ENCODE measurements at regions not wholly inside any gene's neighbourhood (a gene's known extent, or its start where the extent isn't known, plus 50 kb on each side); places are given as distances from the start of the nearest gene placed in this dataset.

GRCh38 chr1:30359539-30360220, 363.7 kb downstream of the MATN1 start:
- CTCF ChIA-PET = interaction anchor here (5.1 kb wide), 1 partner anchor 21 kb away, joined by 20 read pairs; no protein-coding TSS in a partner anchor
- intact Hi-C loops (cut with micrococcal nuclease) = no loop called here

More at GRCh38 chr1:30359539-30360220, 363.7 kb downstream of the MATN1 start:
- no peaks in the 10 kb centered on the region for H3K79me2 ChIP-seq (ENCODE audit: insufficient read depth, low read length)
- no peaks in the 10 kb centered on the region for H3K9me2 ChIP-seq (ENCODE audit: insufficient read depth)
- no peaks in the 10 kb centered on the region for H3K9me3 ChIP-seq (ENCODE audit: control insufficient read depth in 1 of 2, insufficient read depth in 1 of 2, low read depth in 1 of 2, low read length in 2 of 2)
- H3K9ac ChIP-seq (ENCODE audit: low read length) = no peak overlapping the region
- POLR2A ChIA-PET = interaction anchor here (0.6 kb wide), 1 partner anchor 59 kb away, joined by 3 read pairs; no protein-coding TSS in a partner anchor
- no peak overlapping the region for H3K4me3 ChIP-seq (replicated peaks in 1 of 2; ENCODE audit: low read depth in 1 of 2, low read length in 2 of 2)
- H3K27ac ChIP-seq (ENCODE audit: low read depth, low read length) = no peak overlapping the region
- no peak overlapping the region for H2AFZ ChIP-seq (ENCODE audit: low read depth, low read length, poor library complexity, severe bottlenecking)
- no peak overlapping the region for H3K4me2 ChIP-seq (ENCODE audit: low read length)
- H3K4me1 ChIP-seq (ENCODE audit: control insufficient read depth in 1 of 2, insufficient read depth in 2 of 2, low read length in 2 of 2) = no peaks in the 10 kb centered on the region
- H3K27me3 ChIP-seq (ENCODE audit: insufficient read depth, low read length) = peaks cover 6% of the 10 kb centered on the region; the same call in 1 of the 2 replicates
- RAD21 ChIA-PET (ENCODE audit: low non-redundant PET in 1 of 2, low total read pairs in 2 of 2, uncharacterized antibody in 2 of 2, unreplicated experiment in 2 of 2) = no interaction called here
- no peaks in the 10 kb centered on the region for H3K36me3 ChIP-seq (ENCODE audit: control insufficient read depth in 1 of 2, insufficient read depth in 2 of 2, low read length in 2 of 2)
- no TSS peak for BruUV-seq (replicated peaks)
- no peaks in the 10 kb centered on the region for H4K20me1 ChIP-seq (ENCODE audit: insufficient read depth)
- DNase-seq (ENCODE audit: low read depth, low spot score) = no peak
- TF ChIP-seq SIN3A (IDR thresholded peaks at IDR 0.05; ENCODE audit: low read depth) (no peak), RAD21 (IDR thresholded peaks at IDR 0.05; ENCODE audit: low read depth) (no peak), YY1 (IDR thresholded peaks at IDR 0.05; ENCODE audit: extremely low read depth, insufficient replicate concordance, low read depth, low read length) (no peak), CEBPB (IDR thresholded peaks at IDR 0.05; ENCODE audit: low read depth) (no peak), ELF1 (IDR thresholded peaks at IDR 0.05; ENCODE audit: borderline replicate concordance, low read depth) (no peak), ZBTB33 (IDR thresholded peaks at IDR 0.05; ENCODE audit: extremely low read depth, insufficient replicate concordance, low read length) (no peak), SP1 (IDR thresholded peaks at IDR 0.05; ENCODE audit: low read depth) (no peak), EZH2phosphoT487 (IDR thresholded peaks at IDR 0.05; ENCODE audit: borderline replicate concordance) (no peak), ZFX (IDR thresholded peaks at IDR 0.05) (no peak), POLR2A (IDR thresholded peaks at IDR 0.05; ENCODE audit: borderline replicate concordance, extremely low read depth, insufficient read depth, insufficient read length) (no peak), CBX3 (IDR thresholded peaks at IDR 0.05; ENCODE audit: low read depth) (no peak), FOSL1 (IDR thresholded peaks at IDR 0.05; ENCODE audit: low read depth) (no peak), ATF3 (IDR thresholded peaks at IDR 0.05) (no peak), POLR2AphosphoS5 (IDR thresholded peaks at IDR 0.05; ENCODE audit: low read depth, low read length) (no peak), TCF7L2 (IDR thresholded peaks at IDR 0.05; ENCODE audit: borderline replicate concordance, extremely low read depth, insufficient read depth, insufficient read length) (no peak), ZNF274 (IDR thresholded peaks at IDR 0.05; ENCODE audit: low read depth, low read length) (no peak)
- no peak for ATAC-seq

All from HCT116 (cell line).